Stimulated activated CD4-positive, alpha-beta T cell treated with anti-CD3 and anti-CD28 coated beads, TNF-alpha, amount 100 ng/mL, for 48 hours (primary cell): ENCODE measurements at regions not wholly inside any gene's neighbourhood (a gene's known extent, or its start where the extent isn't known, plus 50 kb on each side); places are given as distances from the start of the nearest gene placed in this dataset.

ENCODE experiments used
- DNase-seq, 3 donors: peaks; one replicate each; pipeline ENCODE4 v3.0.0-alpha.2; 2020; ENCODE audit warnings: low read depth in 3 of 3

DNA sequence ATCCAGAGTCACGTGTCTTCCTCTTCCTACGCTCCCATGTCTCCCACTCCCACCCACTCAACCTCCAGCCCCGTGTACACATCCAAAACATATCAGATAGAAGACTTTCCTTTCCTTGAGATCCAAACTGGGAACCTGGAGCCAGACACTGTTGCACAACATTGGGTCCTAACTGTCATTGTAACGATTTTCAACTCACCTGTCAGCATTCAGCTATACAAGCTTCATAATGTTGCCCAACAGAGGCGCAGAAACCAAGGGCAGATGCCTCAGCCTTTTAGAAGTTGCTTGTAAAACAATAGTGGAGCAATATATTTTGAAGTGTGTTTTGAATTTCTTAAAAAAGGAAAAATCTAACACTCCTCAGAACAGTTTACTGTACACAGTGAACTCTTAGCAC, 84.9 kb upstream of the GLIS3 start:
- DNase-seq = no peak

DNA sequence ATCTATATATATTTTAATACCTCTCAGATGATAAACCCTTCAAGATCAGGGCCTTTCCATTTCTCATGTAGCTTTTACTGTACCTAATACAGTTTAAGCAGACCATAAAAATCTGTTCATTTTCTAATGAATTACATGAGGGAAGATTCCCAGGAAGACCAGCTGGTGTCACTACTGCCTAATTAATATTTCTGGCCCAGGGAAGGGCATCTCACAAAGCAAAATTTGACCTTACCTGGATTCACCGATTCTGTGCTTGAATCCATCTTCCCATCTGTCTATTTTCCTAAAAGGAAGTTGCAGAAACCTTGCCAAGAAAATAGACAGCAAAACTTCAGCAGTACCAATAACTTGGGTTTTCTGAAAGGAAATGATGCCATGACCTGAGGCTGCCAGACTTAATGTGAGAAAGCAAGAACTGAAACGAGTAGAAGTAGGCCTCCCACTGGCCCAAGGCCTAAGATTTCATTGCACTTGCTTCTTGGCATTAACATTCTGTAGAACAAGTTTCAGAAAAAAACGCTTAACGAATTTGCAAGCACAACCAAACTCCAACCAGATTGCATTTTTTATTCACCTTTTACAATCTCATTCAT, 83.0 kb upstream of the GLIS3 start:
- no peak for DNase-seq

DNA sequence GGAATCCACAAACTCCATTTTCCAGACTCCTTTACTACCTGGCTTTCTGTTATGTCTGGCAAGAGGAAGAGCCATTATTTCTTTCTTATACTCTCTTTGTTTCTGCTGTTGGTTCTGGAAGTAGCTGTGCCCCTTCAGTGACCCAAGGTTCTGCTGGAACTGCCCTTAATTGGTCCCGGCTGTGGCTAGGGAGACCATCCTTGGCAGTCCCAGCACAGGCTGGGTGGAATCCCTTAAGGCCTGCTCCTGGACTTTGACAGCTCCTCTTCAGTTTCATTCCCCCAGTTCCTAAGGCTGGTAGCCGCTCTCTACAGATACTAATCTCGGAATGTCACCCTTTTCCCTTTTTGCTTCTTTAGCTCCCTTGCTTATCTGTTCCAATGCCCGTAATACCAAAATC, 81.9 kb upstream of the GLIS3 start:
- no peak for DNase-seq

DNA sequence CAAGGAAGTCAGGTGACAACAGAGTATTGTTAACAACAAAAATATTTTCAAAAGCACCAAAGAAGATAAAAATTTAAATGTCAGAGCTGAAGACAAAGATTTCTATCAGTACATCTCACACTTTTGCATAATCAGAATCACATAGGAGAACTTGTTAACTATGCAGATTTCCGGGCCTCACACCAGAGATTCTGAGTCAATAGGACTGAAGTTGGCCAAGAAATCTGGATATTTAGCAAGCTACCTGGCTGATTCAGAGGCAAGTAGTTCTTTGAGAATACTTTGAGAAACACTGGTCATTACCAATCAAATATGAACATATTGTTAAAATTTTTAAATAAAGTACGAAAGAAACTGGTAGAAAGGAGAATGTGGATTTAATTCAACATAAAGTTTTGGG, 80.5 kb upstream of the GLIS3 start:
- no peak for DNase-seq

DNA sequence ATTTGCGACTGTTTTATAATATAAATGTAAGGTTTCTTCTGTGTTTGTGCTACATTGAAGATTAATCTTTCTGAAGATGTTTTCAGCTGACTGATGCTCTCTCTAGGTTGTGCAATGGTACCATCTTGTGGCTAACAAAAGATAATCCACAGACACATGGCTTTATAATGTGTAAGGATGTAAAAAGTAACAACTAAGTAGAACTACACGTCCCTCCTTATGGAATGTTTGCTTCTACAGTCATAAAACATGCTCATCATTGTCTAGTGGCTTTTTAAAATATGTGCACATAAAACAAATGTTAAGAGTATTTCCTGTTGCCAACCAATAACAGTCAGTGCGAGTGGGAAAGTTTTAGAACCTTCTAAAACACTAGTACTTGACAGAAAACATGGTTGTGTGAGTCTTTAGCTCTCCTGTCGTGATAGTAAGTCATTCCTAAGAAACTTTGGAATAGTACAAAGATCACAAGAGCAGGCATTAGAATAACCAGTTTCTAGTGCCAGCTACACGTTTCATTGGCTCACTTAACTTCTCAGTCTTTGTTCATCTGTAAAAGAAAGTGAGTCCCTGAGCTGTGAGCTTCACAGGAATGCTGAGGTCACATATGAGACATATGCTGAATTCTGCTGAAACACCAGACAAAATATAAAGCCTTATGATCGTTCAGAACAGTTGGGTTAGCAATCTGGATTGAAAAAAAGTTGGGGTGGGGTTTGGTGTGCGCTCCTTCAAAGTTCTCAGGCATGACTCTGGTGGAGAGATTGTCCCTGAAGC, 75.7 kb upstream of the GLIS3 start:
- no peak for DNase-seq

DNA sequence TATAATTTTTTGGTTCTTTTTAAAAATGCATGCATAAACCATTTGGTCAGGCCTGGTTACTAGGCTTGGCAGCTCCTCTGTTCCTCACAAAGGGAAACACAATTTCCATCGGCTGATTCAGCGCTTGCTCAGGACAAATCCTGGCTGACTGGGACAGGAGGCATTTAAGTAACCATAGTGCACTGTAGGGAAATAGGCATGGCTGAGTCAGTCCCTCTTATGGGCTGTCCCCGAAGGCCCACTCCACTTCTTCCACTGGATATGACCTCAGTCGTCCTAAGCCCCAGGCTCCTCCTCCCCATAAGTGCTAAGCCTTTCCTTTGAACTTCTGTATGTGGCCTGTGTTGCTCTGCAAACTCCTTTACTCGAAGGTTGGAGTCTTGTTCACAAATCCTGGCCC, 71.2 kb upstream of the GLIS3 start:
- no peak for DNase-seq

DNA sequence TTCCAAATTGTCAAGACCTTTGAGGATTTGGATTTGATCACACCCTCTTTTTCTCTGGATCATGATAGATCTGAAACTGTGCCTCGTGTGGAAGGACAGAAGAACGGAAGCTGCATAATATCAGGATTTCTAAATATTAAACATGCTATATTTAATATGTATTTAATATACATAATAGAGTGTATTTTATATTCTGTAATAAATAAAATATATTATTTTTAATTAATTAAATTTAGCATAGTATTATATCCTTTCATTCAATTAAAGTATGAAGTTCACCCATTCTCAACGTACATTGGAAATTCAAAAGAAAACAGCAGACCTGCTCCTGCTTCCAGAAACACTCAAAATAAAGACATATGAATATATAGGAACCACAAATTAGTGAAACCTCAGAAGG, 70.6 kb upstream of the GLIS3 start:
- DNase-seq = no peak

DNA sequence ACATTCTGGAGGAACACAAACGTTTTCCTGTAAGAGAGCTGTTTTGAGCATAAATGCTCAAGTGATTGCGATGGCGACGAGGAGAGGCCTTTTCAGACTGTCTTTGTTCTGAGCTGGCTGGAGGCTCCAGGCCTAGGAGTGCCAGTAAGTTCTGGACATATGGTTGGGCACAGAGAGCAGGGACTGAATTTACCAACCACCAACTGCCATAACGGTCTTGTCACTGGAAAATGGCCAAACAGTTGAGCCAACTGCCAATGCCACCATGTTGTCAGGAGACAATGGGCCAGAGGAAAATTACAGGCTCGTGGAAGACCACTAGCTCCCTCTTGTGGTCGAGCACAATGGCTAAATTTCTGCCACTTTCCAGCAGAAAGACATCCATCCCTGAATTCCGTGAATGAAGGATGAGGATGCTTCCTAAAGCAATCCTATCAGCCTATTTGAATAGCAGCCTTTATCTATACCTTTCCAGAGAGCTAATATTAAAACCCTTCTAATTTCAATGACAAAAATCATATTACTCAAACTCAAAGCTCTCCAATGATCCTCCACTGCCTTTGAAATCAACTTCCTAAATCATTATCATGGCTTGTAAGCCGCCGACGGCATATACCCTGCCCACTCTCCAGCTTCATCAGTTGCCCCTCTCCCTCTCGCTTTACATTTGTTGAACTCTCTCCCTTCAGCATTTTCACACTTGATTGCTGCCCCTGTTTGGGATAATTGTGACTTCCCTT, 66.9 kb upstream of the GLIS3 start:
- peak; percentile 1 to 14 (median 11) for DNase-seq

DNA sequence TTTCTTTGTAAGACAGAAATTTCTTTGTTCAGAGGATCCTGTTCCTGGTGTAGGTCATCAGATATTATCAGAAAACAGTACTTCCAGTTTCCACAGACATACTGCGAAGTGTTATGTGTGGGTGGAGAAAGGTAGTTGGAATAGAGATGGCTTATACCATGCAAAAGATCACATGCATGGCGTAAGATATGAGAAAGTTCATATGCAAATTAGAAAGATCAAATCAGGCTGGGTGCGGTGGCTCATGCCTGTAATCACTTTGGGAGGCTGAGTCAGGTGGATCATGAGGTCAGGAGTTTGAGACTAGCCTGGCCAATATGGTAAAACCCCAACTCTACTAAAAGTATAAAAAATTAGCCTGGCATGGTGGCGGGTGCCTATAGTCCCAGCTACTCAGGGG, 65.2 kb upstream of the GLIS3 start:
- DNase-seq = peak in 2 of 3 donors; percentile 12 to 18

DNA sequence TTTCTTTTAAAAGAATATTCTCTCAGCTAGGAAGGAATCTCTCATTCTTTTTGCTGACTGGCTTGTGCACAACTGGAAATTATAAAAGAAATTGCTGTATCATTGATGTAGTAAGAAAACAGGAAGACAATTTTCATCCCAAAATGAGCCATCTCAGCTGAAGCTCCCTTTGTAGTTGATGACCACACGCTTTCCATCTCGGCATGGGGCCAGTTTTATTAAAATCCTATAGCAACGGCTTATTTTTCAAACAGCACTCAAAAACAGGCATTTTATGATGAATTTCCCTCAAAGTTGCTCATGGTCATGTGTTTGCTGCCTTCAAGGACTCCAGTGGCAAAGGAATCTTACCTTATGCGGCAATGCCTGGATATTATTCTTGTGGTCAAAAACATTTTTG, 62.4 kb upstream of the GLIS3 start:
- DNase-seq = no peak

DNA sequence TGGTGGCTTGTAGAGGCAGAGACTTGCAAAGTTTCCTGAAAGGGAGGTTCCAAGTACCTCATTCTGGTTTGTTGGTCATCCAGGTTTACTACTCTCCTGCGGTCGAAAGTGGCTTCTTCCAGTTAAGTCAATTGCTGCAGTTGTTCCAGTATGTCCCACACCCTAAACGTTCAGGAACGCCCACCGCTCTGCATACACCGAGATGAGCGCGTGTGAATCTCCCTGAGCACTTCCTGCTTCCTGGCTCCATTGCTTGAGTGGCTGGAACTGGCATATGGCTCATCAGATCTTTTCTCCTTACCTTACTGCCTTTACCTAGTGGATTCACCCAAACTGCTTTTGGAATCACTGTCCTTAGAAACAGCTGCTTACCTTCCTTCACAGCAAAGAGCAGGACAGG, 59.1 kb upstream of the GLIS3 start:
- no peak for DNase-seq

DNA sequence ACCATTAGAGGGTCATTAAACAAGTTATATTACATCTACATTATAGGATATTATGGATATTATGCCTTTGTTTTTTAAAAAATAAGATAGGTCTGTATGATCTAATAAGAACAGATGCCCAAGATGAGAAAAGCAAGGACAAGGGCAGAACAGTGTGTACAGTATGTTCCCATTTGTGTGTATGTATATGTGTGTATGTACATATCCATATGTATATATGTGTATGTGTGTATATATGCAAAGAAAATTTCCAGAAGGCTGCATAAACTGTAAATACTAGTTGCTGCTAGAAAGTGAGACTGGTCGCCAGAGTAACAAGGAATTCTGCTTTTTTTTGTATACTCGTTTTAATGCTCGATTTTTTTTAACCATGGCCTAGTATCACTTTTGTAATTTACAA, 58.1 kb upstream of the GLIS3 start:
- DNase-seq = no peak

DNA sequence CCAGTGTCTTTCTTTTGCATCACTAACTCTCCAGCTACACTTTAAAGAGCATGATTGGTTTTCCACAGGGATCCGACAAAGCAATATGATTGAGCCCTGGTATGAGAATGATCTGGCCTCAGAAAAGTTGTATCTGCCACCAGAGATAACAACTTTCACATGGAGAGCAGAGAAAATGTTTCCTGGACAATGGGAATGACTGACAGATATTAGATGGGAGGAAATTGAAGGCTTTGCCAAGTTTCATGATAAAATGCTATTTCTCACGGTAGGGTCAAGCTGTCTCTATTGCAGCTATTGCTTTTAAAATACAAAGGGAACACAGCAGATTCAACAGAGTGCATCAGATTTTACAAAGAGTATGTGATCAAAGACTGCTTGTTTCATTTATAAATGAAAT, 56.4 kb upstream of the GLIS3 start:
- no peak for DNase-seq

DNA sequence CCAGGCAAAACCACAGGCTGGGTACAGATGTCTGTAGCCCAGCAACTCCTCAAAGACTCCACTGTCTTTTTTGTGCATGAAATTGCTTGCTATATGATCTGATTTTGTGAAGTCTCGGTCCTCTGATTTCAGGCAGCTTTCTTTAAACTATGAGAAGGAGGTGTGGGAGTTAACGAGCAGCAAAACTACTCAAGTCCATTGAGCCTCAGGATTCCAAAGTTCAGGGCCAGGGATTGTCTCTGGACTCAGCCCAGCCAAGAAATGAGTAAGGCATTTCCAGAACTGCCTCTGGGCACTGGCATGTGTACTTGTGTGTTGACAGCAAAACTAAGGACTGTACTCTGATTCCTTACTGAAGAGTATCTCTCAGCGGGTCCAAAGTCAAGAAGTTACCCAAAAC, 53.4 kb upstream of the GLIS3 start:
- no peak for DNase-seq

DNA sequence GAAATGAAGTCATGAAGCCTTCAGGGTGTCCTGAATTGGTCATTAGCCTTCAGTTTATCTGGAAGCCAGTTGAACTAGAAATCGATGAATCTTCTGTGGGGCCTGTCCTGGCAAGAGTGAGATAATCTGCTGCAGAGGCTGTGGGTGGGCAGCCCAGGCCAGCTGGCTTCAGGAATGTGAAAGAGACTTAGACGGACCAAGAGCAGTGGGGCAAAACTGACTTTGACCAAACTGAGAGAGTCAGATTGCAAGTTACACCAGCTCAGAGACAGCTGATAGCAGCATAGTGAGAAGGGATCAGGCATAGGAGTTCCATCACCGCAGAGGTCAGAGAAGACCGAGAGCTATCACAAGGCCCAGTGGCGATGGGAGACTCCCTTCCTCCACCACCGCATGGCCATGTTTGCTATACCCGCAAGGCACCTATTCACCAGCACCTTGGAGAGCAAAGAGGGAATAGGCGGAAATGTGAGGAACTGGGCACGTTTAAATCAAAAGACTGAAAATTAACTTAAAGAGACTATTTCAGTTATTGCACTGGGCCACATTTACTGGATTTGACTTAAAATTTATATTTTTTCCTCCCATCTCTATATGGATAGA, 50.0 kb upstream of the GLIS3 start:
- no peak for DNase-seq
